CD1c-positive myeloid dendritic cell (primary cell): ENCODE measurements at regions not wholly inside any gene's neighbourhood (a gene's known extent, or its start where the extent isn't known, plus 50 kb on each side); places are given as distances from the start of the nearest gene placed in this dataset.
"Not testable (repeated sequence)": the region's sequence is repeated elsewhere in the genome, so short reads cannot be mapped to it uniquely, and the experiment has no call there.

Source experiments
- DNase-seq: peaks from one replicate; pipeline ENCODE4 v3.0.0-alpha.2; 2016; ENCODE audit errors: extremely low spot score

- no peak for DNase-seq
These were observed 854.3 kb downstream of the CDH8 start for GRCh38 chr16:61181982-61182381.

GRCh38 chr16:61179561-61179960 lies 856.7 kb downstream of the CDH8 start:
- DNase-seq = no peak

DNA sequence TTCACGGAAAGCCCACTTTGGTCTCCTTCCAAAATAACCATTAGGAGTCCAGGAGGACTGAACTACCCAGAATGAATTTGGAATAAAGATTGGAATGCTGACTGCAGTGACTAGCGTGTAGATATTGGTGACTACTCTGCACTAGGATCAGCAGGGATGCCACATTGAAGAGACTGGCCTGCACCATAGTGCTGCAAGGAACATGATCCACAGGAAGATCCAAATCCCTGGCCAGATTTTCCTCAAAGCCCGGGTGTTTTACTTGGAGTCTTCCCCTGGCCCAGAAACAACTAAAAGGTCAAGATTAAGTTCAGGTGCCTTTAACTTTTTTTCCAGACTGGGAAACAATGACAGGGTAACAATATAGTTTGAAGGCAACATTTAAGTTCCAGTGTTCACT lies 870.4 kb downstream of the CDH8 start:
- no peak for DNase-seq

DNA sequence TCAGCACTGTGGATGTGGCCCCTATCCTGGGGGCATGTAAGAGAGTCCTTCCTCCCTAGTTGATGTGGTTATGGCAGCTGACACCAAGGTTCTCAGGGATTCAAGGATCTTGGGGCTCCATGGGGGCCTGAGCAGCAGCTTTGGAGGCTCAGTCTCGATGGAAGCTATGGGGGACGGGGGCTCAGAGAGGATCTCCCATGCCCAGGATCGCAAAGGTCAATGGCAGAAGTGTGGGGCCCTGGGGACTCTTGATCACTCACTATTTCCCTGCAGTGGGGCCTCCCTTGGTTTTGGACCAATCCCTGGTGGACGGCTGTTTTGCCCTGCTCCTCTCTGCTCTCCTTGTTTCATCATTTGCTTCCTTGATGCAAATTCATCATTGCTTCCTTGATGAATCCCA lies 885.9 kb downstream of the CDH8 start:
- no peak for DNase-seq

GRCh38 chr16:61149709-61150108 lies 886.5 kb downstream of the CDH8 start:
- DNase-seq = no peak

DNA sequence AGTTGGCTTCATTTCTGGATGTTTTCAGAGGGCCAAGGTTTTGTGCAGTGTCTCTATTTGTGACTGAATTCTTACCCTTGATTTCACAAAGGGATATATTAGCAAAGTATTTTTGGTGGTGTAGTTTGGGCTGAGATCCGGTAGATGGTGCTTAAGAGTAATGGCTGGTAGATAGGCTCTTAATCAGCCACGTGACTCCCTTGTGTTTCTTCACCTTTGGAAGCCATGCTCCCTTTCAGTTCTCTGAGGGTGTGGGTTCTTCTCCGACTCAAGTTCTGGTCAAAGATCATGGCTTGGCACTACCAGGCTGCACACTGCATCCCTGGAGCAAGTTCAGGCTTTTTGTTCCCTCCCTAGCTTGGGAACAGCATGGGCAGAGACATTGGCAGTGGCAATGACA lies 887.3 kb downstream of the CDH8 start:
- DNase-seq = no peak

DNA sequence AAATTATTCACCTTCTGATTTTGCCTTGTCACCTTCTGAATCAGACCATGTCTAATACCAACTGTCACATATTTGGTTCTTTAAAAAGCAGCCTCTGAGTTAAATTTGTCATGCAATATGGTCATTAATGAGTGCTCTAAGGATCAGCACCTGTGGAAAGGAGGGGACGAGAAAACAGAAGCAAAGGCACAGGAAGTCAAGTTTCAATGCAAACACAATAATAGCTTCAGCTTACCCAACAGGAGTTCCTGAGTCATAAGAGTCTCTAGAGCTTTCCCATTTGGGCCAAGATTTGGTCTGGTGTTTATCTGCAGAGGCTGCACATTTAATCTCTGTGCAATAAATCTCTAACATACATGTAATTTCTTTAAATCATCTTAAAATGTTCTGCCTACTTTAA lies 889.8 kb downstream of the CDH8 start:
- no peak for DNase-seq

DNA sequence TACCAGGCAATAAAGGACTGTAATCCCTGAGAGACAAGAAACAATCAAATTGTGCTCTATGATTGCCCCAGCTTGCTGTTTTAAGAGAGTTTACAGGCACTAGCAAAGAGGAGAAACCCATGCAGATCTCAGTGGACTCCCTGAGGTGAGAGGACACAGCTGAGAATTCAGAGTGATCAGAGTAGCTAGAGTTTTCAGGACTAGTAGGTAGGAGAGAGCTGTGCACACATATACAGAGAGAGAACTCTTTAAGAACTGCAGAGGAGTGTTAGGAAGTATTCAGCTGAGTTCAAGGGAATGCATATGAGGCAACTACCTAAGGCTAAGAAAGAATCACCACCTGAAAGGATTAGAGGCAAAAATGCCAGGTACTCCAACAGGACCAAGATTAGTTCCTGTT lies 904.8 kb downstream of the CDH8 start:
- no peak for DNase-seq

DNA sequence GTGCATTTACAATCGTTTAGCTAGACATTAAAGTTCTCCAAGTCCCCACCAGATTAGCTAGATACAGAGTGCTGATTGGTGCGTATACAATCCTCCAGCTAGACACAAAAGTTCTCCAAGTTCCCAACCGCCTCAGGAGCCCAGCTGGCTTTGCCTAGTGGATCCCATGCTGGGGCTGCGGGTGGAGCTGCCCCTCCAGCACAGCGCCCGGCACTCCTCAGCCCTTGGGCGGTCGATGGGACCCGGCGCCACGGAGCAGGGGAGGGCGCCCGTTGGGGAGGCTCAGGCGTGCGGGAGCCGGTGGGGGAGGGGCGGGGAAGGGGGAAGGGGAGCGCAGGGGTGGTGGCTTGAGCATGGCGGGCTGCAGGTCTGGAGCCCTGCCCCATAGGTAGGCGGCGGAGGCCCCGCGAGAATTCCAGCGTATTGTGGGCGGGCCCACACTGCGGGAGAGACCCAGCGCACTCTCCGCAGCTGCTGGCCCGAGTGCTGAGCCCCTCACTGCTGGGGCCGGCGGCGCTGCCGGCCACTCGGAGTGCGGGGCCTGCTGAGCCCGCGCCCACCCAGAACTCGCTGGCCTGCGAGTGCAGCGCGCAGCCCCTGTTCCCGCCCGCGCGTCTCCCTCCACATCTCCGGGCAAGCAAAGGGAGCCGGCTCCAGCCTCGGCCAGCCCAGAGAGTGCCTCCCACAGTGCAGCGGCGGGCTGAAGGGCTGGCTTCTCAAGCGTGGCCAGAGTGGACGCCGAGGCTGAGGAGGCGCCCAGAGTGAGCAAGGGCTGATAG lies 907.5 kb downstream of the CDH8 start:
- no peak for DNase-seq

- no peak for DNase-seq
These were observed 930.7 kb downstream of the CDH8 start for GRCh38 chr16:61105544-61105943.

DNA sequence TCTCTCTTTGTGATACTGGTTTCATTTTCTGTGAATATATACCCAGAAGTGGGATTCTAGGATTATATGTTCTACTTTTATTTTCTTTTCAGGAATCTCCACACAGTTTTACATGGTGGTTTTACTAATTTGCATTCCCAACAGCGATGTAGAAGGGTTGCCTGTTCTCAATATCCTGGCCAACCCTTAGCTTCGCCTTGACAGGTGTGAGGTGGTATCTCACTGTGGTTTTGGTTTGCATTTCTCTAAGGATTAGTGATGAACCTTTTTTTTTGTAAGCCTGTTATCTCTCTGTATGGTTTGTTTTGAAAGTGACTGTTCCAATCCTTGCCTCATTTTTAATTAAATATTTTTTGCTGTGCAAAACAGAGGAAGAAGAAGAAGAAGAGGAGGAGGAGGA lies 937.7 kb downstream of the CDH8 start:
- no peak for DNase-seq

- DNase-seq = not testable (repeated sequence)
These were observed 944.9 kb downstream of the CDH8 start for GRCh38 chr16:61091300-61091699.

- no peak for DNase-seq
These were observed 952.5 kb downstream of the CDH8 start for GRCh38 chr16:61083711-61084110.

DNA sequence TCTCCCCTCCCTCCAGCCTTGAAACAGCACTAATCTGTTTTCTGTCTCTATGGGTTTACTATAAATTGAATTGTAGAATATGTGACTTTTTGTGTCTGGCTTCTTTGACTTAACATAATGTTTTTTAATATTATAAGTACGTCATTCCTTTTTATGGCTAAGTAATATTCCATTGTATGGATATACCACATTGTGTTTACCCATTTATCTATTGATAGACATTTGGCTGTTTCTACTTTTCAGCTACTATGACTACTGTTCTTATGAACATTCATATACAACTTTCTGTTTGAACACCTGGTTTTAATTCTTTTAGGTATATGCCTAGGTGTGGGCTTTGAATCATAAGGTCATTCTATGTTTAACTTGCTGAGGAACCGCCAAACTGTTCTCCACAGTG lies 961.9 kb downstream of the CDH8 start:
- DNase-seq = no peak

GRCh38 chr16:61057635-61058034 lies 978.6 kb downstream of the CDH8 start:
- no peak for DNase-seq

GRCh38 chr16:61050547-61050946 lies 985.7 kb downstream of the CDH8 start:
- no peak for DNase-seq

DNA sequence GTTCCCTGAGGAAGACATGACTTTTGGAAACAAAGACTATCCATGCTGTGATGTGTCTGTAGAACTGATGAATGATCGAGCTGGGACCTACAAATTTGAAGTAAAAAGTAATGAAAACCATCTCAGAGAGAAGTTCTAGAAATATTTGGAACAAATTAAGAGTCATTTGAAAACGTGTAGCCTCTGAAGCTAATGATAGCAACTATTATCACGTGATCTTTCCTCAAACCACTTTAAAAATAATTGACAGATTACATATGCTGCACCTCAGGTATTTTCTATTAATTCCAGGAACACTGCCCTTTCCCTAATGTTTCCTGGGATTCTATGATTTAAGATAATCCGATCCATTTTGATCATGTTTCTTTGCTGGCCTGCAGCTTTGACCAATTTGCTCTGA lies 990.3 kb downstream of the CDH8 start:
- no peak for DNase-seq

- DNase-seq = no peak
These were observed 993.5 kb downstream of the CDH8 start for GRCh38 chr16:61042737-61043136.

GRCh38 chr16:61030616-61031015 lies 1005.6 kb downstream of the CDH8 start:
- no peak for DNase-seq

DNA sequence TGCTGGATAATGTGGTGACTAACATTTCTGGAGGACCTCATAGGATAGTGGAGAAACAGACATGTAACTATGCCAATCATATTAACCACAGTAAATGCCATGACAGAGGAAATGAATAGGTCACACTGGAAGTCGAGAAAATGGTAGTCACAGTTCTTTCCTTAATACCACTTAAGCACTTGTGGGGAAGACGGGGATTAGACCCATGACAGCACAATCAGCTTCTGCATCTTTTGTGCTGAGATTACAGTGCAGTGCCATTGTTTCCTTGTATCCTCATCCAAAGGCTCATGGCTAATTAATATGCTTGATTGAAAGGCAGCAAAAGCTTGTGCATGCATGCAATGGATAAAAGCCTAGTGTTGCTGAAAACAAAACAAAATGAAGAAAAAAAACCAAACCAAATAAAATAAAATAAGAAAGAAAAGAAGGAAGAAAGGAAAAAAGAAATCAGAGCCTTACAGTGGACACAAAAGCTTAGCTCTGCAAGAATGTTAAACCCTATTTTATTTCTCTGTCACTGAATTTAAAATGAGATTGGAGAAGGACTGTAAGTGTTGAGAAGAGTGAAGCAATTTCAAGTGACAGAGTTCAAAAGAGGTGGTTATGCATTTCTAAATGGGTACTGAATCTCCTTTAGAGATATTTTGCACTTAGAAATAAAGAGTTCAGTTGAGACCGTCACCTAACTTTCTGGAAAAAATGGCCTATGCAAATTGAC lies 1011.9 kb downstream of the CDH8 start:
- no peak for DNase-seq

GRCh38 chr16:61014869-61015268 lies 1021.4 kb downstream of the CDH8 start:
- no peak for DNase-seq

- DNase-seq = no peak
These were observed 1028.5 kb downstream of the CDH8 start for GRCh38 chr16:61007694-61008093.

GRCh38 chr16:61005952-61006351 lies 1030.3 kb downstream of the CDH8 start:
- no peak for DNase-seq
